ENCODE measurements at regions not wholly inside any gene's neighbourhood (a gene's known extent, or its start where the extent isn't known, plus 50 kb on each side); places are given as distances from the start of the nearest gene placed in this dataset.

DNA sequence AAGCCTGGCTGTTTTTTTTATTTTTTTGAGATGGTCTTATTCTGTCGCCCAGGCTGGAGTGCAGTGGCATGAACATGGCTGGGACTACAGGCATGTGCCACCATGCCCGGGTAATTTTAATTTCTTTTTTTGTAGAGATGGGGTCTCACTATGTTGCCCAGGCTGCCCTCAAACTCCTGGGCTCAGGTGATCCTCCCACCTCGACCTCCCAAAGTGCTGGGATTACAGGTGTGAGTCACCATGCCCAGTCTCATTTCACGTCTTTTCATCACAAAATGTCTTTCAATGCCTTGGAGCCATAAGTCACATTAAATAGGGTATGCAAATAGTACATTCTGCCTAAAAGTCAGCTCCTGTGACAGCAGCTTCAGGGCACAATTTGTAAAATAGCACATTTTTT is 52.8 kb downstream of the SOX2 start:
- no peak for DNase-seq

DNA sequence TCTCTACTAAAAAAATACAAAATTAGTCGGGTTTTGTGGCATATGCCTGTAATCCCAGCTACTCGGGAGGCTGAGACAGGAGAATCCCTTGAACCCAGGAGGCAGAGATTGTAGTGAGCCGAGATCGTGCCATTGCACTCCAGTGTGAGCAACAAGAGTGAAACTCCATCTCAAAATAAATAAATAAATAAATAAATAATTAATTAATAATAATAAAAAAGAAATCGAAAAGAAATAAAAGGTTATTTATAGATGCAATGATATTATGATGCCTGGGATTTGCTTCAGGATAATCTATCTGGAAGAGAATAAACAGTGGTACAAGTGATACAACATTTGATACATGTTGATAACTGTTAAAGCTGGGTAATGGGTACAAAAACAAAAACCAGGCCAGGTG is 58.6 kb downstream of the SOX2 start:
- DNase-seq: no peak

DNA sequence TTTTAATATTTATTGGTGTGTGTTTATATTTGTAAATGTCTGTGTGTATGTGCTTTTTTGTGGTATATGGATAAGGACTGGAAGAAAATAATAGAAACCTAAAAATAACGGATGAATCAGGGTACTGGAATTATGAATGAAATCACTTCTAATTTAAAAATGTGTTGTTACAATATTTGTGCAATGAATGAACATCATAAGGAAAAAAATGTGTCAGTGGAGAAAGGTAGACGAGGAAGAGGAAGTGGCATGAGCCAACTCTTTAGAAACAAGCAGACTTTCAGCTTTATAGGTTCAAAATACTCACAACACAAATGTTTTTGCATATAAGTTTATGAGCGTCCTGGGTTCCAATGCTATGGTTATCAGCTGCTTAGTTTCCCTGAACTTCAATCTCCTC is 59.4 kb downstream of the SOX2 start:
- DNase-seq: no peak

DNA sequence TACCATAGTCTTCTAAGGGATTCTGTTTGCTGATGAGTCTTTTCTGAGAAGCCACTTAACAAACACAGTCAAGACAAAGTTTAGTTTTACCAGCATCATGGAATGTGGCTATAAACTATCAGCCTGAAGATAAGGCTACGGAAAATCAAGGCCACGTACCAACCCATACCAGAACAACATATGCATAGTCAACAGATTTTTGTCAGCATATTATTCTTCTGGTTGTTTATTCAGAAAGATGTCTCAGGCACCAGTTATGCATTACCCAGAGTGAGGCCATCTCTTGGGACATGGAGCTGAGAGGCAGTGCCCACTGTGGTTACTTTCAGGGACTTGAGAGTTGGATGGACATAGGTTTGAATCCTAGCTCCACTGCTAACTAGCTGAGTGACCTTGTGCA is 60.4 kb downstream of the SOX2 start:
- no peak for DNase-seq

DNA sequence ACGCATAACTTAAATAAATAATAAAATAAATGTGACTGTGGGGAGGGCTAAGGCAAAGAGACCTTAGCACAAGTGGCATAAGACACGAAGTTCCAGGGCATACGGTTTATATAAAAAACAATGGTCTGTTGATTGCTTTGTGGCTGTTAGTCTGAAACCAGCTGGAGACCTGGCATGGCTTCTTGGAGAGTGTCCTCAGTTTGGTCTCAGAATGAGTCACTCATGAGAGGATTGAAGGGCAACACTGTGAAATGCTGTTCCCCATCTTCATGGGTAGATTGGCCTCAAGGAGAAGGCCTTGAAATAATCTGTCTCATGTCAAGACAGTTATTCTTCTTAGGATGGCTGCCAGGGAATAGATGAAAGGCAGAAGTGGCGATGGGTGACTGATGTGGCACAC is 62.2 kb downstream of the SOX2 start:
- DNase-seq: no peak

DNA sequence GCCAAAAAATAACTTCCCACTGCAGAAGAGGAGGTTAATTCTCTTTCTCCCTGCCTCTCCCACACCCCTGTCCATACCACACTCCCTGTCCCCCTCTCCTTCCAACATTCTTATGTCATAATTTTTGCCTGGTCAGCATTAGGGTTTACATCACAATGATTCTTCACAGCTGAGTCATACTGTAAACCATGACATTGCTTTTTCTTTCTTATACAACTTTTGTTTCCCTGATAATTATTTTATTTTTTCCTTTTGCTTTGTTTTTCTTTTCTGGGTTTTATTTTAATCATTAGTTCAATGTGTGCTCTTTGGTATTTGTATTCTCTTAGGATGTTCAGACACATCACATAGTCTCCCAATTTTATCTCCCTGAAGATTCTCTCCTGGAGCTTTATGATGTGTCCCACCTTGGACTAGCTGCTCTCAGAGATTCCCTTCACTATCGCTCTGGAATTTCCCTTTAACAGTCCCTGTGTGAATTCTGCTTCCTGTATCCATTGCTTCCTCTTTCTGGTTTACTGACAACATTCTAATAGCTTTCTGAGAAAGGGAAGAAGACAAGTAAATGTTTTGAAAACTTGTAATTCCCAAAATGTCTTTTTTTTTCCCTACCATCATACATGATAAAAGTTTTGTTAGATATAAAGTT is 70.7 kb downstream of the SOX2 start:
- no peak for DNase-seq

DNA sequence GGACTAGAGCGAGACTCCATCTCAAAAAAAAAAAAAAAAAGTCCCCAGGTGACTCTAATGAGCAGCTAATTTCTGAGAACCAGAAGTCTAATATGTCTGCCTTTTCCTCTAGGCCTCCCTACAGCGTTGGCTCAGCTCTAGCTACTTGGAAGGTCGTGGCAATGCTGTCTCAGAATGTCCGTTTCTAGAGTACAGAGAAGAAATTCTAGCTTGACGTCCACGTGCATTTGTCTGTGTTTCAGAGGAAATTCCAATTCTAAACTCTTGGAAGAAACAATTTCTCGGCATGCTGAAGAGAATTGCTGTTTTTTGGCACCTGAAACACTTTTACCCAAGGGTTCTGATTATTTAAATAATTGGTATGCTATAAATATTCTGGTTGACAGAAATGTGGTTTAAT is 78.8 kb downstream of the SOX2 start:
- DNase-seq: no peak

DNA sequence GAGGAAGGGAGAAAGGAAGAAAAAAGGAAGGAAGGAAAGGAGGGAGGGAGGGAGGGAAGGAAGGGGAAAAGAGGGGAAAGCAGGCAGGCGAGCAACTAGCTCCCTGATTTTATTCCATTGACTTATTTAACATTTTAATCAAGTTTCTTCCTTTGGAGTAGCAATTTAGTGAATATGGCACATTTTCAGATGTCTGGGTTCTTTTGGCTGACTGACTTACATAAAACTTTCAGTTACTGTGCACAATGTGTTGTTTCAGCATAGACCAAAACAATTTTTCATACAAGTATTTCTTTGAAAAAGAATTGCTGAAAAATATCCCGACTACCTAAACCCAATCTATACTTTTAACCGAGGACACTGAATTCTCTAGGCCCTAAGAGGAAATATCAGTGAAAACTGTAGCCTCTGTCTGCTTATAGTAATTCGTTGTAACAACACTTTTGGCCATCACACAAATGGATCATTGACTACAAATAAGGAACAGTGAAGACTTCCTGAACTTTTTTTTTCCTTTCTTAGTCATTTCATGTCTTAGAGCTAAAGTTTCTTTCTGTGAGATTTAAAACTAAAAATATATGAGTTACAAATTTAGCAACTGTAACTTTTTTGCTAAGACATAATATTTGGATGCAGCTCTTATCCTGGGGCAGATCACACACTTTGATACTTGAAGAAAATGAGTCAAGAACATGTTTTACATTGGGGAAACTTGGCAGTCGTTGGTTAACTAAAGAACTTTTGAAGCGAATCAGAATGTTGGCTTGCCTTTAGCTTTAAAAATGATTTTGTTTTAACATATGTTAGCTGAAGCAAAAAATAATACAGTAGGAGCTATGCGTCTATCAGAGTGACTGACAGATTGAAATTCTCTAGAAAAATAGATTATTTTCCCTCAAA is 79.6 kb downstream of the SOX2 start:
- no peak for DNase-seq

DNA sequence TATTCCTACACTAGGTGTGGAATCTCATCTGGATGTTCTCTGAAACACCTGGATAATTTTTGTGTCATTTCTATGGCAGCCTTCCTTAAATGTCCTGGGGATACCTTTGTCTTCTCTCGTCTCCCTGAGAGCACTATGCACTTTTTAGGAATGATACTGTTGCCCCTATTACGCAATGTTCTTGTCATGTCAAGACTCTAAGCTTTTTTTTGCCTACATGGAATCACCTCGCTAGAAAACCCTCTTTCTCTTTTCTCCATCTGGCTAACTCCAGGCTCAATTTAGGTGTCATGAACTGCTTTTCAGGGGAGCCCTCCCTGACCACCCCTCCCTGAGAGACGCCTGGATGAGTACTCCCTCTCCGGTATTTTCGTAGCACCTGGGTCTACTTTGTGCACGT is 81.3 kb downstream of the SOX2 start:
- DNase-seq: no peak

DNA sequence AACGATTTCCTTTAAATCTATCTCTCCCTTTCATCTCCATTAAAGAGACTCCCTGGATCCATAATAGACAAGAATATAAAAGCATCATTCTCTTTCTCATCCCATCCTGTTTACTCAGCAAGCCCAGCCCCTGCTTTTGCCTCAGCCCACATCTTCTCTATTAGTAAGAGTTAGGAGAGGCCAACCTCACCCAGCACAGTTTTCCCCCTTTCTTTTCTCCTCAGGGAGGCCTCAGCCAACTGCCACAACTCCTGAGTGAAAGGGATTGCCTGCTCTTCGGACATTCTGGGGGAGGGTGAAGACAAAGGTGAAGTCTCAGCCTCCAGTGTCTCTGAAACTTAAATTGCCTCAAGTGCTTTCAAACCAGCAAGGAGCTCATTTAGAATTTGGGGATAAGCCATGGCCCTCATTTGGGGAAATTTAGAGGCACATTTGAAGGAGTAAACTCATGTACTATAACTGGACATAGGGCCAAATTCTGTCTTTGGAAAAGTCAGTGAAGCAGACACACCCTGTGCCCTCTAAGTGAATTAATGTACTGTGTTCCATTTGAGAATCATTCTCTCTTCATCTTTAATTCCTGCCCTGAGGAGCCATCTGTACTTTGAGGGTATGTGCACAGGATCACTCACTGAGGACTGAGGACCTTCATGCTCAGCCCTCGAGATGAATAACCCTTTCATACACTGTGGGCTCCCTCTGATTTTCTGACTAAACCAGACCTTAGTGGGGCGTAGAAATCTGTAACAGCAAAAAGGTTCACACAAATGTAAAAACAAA is 82.5 kb downstream of the SOX2 start:
- DNase-seq: no peak

DNA sequence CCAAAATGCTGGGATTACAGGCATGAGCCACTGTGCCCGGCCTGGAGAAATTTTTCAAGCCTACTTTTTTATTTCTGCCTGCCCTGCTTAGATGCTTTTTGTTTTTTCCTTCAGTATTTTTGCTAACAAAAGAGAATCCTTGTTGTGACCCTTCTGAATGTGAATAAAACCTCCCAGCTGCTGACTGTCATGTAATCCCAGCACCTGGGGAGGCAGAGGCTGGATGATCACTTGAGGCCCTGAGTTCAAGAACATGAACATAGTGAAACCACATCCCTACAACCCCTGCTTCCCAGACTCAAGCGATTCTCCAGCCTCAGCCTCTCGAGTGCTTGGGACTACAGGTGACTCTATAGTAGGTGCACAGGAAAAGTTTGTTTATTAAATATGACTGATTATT is 84.9 kb downstream of the SOX2 start:
- no peak for DNase-seq

DNA sequence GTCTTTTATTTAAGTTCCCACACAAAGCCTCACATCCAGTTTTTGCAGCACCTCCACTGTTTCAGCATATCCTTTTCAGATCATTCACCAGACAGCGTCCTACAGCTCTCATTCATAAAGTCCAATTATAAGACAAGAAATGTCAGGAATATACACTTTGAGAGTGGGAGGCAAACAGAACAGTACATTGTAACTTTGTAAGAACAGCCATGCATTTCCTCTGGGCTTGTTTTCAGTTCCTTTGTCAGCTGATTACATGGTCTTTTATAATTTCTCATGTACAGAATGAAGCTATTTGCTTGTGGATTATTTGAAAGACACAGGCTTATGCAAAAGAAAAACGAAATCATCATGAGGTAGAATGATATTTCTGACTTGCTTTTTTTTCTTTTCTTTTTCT is 85.7 kb downstream of the SOX2 start:
- DNase-seq: no peak

DNA sequence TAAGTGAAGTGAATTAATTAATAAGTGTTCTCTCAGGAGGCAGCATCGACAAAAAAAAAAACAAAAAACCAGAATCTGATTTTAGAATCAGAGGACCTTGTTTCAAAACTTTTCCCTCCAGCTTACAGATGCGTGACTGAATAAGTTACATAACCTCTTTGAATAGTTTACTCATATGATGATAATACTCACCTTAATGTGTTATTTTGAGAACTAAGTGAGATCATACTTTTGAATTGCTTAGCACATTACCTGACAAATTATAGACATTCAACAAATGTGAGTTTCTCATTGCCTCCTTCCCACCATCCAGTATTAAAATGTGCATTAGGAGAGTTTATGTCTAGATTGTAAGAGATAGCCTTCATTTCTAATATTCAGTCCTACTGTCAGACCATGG is 94.0 kb downstream of the SOX2 start:
- no peak for DNase-seq

DNA sequence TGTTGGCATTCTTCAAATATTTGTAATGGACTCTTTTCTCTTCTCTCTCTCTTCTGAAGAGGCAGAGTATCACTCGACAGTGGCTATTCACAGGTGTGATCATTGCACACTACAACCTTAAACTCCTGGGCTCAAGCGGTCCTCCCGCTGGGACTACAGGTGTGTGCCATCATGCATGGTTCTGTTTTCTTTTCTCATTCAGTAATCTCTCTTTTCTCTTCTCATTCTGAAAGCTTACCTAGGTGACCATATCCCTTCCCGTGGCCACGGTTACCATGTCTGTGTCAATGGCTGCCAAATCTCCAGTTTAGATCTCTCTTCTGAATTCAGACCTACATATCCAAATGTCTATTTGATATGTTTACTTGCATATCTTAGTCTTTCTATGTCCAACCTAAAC is 96.3 kb downstream of the SOX2 start:
- DNase-seq: no peak

DNA sequence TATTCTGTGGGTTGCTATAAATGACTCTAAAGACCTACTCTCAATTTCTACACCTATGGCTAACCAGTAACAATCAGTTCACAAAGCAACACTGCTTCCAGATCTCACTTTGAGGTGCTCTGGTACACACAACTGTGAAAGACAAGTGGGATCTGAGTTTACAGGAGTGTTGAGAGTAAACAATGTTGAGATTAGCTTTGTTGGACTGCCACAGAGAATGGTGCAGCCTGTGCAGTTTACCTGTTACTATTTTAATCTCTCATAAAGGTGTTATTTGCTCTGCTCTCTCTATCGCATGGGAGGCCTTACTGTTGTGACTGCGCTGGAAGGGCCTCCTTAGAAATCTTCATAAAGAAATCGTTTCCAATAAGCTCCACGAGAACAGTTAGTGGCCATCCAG is 112.0 kb downstream of the SOX2 start:
- DNase-seq: no peak

DNA sequence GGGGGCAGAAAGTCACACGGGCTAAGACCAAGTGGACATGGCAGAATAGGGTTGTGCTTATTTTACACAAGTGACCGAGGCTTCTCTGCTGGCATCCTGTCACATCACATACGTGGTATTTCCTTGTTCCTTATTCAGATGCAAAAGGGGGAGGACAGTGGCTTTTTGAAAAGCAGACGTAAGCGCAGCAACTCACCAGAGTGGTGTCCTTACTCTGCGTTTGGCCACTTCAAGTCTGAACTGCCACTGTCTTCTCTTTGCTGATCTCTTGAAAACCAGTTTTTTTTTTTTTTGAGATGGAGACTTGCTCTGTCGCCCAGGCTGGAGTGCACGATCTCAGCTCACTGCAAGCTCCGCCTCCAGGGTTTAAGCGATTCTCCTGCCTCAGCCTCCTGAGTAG is 113.2 kb downstream of the SOX2 start:
- DNase-seq: no peak

DNA sequence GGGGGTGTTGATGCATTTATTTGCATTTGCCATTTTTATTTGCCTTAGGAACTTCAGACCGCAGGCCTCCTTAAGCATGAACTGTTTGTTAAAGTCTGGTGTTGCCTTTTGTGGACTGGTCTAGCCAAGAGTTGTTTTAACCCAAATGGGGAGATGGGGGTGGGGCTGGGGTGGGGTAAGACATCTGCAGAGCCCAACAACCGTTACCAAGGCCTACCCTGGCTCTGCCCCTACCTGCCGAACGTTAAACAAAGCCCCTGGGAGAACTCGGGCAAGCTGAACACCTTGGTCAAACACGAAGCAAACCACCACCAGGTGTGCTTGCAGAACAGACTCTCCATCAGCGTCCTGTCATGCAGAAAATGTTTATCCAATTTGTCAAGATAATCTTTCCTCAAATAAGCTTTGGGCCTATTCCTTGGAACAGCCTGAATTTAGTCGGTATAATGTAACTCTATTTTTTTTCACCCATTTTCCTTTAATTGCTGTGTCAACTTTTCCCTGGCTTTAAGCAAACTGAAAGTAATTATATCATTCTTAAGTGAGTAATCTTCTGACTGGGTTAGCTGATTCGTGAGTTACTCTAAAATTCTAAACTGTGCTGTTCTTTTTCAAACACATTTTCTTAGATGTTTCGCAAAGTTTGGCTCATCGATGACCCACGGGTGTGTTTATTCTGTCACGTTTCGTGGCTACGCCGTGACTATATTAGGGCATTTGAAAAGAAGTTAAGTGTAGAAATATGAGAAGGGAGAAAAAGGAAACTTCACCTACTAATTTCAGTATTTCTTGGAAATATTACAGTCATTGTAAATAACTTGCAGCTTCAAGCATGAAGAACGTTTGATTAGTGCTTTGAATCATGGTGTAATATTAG is 127.6 kb downstream of the SOX2 start:
- DNase-seq: no peak

DNA sequence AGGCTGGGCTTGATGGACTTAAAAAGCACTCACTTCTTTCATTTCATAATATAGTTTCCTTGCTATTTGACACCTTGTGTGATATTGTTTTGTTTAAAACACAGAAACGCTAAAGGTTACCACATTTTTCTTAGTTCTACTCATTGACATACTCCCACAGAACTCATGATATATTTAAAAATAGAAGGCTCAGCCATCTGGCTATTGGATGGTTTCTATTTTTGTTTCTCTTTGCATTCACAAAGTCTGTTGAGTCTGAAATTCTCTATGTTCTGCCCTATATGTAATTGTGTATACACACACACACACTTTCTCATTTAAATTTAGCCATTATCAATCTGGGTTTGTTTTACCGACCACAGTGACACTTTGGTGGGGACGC is 128.2 kb downstream of the SOX2 start:
- DNase-seq: no peak

DNA sequence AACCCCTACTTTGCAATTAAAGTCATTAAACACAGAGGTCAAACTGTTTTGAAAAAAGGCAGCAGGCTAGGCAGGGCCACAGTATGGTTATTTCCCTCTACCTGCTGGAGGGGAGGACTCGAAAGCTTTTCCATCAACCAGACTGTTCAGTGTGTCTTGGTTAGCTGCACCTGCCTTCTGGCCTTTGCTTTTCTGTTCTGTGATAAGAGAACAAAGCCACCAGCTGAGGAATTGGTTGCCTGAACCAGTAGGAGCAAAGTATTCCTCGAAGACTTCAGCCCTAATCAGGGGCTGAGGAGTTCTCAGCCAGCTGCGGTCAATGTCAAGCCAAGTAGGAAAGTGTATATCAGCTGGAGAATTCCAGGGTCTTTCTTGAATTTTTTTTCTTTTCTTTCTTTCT is 132.5 kb downstream of the SOX2 start:
- no peak for DNase-seq

DNA sequence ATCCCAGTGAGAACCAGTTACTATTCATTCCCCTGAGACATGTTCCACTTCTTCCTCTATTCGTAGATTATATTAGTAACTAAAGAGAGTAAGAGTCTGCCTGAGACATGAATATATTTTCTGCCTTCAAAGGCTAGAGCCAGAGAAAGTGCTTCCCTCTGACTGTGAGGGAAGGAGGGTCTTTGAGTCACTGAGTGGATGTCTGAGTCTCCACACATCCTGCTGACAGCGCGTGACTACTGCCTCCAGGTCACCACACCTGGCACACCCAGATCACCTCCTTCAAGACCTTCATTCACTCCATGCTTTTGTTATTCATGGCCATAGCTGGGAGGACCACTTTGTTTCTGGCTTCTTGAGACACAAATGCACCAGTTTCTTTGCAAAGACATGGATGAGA is 135.6 kb downstream of the SOX2 start:
- no peak for DNase-seq

DNA sequence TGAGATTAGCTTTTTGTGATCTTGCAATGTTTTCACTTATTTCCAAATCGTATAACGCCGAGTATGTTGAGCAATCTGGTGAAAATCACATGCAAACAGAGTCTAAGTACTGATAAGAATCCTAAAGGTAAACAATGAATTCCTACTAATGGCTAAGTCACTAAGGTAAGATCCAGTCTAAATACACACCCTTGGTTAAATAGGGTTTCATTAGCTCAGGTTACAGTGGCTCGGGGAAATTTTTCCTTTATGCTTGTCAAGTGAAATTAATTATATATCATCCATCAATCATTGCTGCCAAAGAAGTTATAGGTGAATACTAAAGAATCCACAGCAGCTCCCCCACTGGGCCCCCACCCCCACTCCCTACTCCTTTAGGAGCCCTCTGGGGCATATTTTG is 139.3 kb downstream of the SOX2 start:
- DNase-seq: no peak

DNA sequence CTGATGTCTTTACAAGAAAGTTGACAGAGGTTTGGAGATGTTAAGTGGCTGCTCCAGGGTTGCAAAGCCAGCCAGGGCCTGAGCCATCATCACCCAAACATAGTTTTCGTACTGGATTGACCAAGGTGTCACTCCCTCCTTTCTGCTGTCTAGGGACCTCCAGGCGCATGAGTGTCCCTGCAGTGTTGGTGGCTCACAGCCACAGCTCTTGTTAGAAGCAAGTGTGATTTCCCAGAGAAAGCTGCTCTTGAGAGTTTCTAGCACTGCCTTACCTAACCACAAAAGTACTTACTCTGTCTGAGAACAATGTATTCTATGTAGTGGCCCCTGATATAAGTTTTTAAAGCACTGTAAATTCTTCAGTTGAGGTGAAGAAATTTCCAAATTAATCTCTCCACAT is 144.1 kb downstream of the SOX2 start:
- no peak for DNase-seq

DNA sequence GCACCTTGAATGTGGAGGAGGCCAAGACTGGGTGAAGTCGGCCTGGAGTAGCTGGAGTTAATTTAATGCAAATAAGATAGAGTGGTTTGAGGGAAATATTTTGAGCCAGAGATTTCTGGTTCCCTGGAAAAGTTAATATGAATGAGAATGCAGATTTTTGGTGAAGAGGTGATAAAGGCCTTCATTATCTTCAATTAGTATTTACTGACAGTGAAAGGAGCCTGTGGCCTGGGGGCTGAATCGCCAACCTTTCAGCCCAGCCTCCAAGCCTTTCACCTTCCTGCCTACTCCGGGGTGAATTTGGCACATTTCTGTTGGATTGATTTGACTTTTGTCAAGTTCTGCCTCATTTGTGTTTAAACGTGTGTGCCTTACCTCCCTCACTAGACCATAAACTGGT is 147.8 kb downstream of the SOX2 start:
- DNase-seq: no peak

All from KG1 (cell line).